ENCODE measurements at regions not wholly inside any gene's neighbourhood (a gene's known extent, or its start where the extent isn't known, plus 50 kb on each side); places are given as distances from the start of the nearest gene placed in this dataset.

DNA sequence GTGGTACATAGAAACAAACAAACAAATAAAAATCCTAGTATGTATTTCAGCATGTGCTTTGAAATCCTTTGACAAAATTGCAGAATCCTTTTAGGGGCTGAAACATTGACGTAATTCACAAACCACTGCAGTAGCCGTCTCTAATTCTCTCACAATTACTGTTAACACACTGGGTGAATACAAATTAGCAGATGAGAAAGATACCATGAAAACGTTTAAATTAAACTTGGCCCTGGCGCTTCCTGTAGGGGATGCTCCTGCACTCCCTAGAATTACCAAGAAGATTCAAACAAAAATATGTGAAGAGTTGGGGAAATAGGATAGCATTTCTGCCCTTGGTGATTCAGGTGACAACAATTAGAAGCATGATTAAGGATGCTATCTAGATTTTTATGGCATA, 772.5 kb upstream of the PRKX start:
- Histone ChIP-seq H3K4me2 (ENCODE audit: low read depth, low read length, poor library complexity, severe bottlenecking) (no peak overlapping the region), H3F3A (ENCODE audit: low read depth) (no peaks in the 10 kb centered on the region), H3K4me3 (ENCODE audit: low read length, poor library complexity, severe bottlenecking) (no peak overlapping the region), H2AFZ (ENCODE audit: low read length) (no peak overlapping the region), H4K20me1 (ENCODE audit: insufficient read depth, low read length, poor library complexity, severe bottlenecking) (no peaks in the 10 kb centered on the region), H3K27me3 (ENCODE audit: insufficient read depth, low read length, poor library complexity, severe bottlenecking) (no peaks in the 10 kb centered on the region), H3K9ac (ENCODE audit: low read depth, low read length, poor library complexity, severe bottlenecking) (no peak overlapping the region), H3K9me2 (replicated peaks; ENCODE audit: low read depth, low read length) (no peaks in the 10 kb centered on the region), H3K9me3 (ENCODE audit: insufficient read depth, low read depth, low read length) (no peaks in the 10 kb centered on the region), H3K36me3 (ENCODE audit: insufficient read depth, low read length) (no peaks in the 10 kb centered on the region), H3K79me2 (ENCODE audit: insufficient read depth, low read length) (no peaks in the 10 kb centered on the region), H3K4me1 (ENCODE audit: insufficient read depth, low read length, poor library complexity, severe bottlenecking) (no peaks in the 10 kb centered on the region)
- TF ChIP-seq EZH2phosphoT487 (IDR thresholded peaks at IDR 0.05; ENCODE audit: borderline replicate concordance) = no peak
- TF ChIP-seq, protein P1, sequence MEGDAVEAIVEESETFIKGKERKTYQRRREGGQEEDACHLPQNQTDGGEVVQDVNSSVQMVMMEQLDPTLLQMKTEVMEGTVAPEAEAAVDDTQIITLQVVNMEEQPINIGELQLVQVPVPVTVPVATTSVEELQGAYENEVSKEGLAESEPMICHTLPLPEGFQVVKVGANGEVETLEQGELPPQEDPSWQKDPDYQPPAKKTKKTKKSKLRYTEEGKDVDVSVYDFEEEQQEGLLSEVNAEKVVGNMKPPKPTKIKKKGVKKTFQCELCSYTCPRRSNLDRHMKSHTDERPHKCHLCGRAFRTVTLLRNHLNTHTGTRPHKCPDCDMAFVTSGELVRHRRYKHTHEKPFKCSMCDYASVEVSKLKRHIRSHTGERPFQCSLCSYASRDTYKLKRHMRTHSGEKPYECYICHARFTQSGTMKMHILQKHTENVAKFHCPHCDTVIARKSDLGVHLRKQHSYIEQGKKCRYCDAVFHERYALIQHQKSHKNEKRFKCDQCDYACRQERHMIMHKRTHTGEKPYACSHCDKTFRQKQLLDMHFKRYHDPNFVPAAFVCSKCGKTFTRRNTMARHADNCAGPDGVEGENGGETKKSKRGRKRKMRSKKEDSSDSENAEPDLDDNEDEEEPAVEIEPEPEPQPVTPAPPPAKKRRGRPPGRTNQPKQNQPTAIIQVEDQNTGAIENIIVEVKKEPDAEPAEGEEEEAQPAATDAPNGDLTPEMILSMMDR (conservative IDR thresholded peaks at IDR 0.05; ENCODE audit: low read length) = no peak

- H2AFZ ChIP-seq (ENCODE audit: low read length) = no peak overlapping the region
- no peaks in the 10 kb centered on the region for H4K20me1 ChIP-seq (ENCODE audit: insufficient read depth, low read length, poor library complexity, severe bottlenecking)
- no peak overlapping the region for H3K9ac ChIP-seq (ENCODE audit: low read depth, low read length, poor library complexity, severe bottlenecking)
These were observed 770.8 kb upstream of the PRKX start for GRCh38 chrX:4484266-4484665.

GRCh38 chrX:4451591-4451990, 738.1 kb upstream of the PRKX start:
- Histone ChIP-seq H3K9me3 (ENCODE audit: insufficient read depth, low read depth, low read length) (no peaks in the 10 kb centered on the region), H3K79me2 (ENCODE audit: insufficient read depth, low read length) (no peaks in the 10 kb centered on the region), H3K4me1 (ENCODE audit: insufficient read depth, low read length, poor library complexity, severe bottlenecking) (no peaks in the 10 kb centered on the region), H3K27me3 (ENCODE audit: insufficient read depth, low read length, poor library complexity, severe bottlenecking) (no peaks in the 10 kb centered on the region), H3K9ac (ENCODE audit: low read depth, low read length, poor library complexity, severe bottlenecking) (no peak overlapping the region), H4K20me1 (ENCODE audit: insufficient read depth, low read length, poor library complexity, severe bottlenecking) (no peaks in the 10 kb centered on the region), H3K36me3 (ENCODE audit: insufficient read depth, low read length) (no peaks in the 10 kb centered on the region), H2AFZ (ENCODE audit: low read length) (no peak overlapping the region), H3K9me2 (replicated peaks; ENCODE audit: low read depth, low read length) (no peaks in the 10 kb centered on the region), H3F3A (ENCODE audit: low read depth) (no peaks in the 10 kb centered on the region), H3K4me3 (ENCODE audit: low read length, poor library complexity, severe bottlenecking) (no peak overlapping the region), H3K4me2 (ENCODE audit: low read depth, low read length, poor library complexity, severe bottlenecking) (no peak overlapping the region)
- TF ChIP-seq, protein P1 (conservative IDR thresholded peaks at IDR 0.05; ENCODE audit: low read length) = no peak
- TF ChIP-seq EZH2phosphoT487 (IDR thresholded peaks at IDR 0.05; ENCODE audit: borderline replicate concordance) = no peak

More at GRCh38 chrX:4484266-4484665, 770.8 kb upstream of the PRKX start:
- H3K27me3 ChIP-seq (ENCODE audit: insufficient read depth, low read length, poor library complexity, severe bottlenecking) = no peaks in the 10 kb centered on the region
- no peaks in the 10 kb centered on the region for H3F3A ChIP-seq (ENCODE audit: low read depth)
- no peaks in the 10 kb centered on the region for H3K9me2 ChIP-seq (replicated peaks; ENCODE audit: low read depth, low read length)
- no peaks in the 10 kb centered on the region for H3K36me3 ChIP-seq (ENCODE audit: insufficient read depth, low read length)
- TF ChIP-seq EZH2phosphoT487 (IDR thresholded peaks at IDR 0.05; ENCODE audit: borderline replicate concordance) = no peak
- TF ChIP-seq, protein P1 (conservative IDR thresholded peaks at IDR 0.05; ENCODE audit: low read length) = no peak
- H3K4me2 ChIP-seq (ENCODE audit: low read depth, low read length, poor library complexity, severe bottlenecking) = no peak overlapping the region
- H3K4me1 ChIP-seq (ENCODE audit: insufficient read depth, low read length, poor library complexity, severe bottlenecking) = no peaks in the 10 kb centered on the region
- no peaks in the 10 kb centered on the region for H3K79me2 ChIP-seq (ENCODE audit: insufficient read depth, low read length)
- H3K4me3 ChIP-seq (ENCODE audit: low read length, poor library complexity, severe bottlenecking) = no peak overlapping the region
- H3K9me3 ChIP-seq (ENCODE audit: insufficient read depth, low read depth, low read length) = no peaks in the 10 kb centered on the region

All from Loucy (cell line).